ENCODE measurements at regions not wholly inside any gene's neighbourhood (a gene's known extent, or its start where the extent isn't known, plus 50 kb on each side); places are given as distances from the start of the nearest gene placed in this dataset.

DNA sequence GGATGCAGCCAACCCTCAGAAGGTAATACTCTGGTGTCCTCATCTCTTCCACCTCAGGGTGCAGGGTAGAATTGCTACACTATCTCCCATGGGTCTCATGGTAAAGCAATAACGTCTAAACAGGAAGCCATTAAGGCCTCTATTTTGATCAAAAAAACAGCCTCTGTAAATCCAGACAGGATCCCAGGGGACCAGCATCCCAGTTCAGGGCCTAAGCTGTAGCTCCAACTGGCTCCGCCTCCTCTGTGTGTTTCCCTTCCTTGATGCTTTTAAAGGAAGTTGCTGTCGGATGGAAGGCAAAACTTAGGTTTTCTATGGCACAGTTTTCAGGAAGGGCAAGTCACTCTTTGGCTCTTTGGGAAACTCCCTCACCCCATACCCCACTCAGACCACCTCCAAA is 222.0 kb downstream of the MAFB start:
- H4K5ac ChIP-seq (ENCODE audit: insufficient read length, low read depth, low read length): no peak overlapping the region
- H3K4me1 ChIP-seq (replicated peaks in 1 of 4; ENCODE audit: control insufficient read depth in 3 of 4, insufficient read depth in 4 of 4, low read length in 3 of 4): 0 out of 7 replicates have a peak, but pooled peaks cover 0 to 2% (median 0%) of the 10 kb centered on the region in 4 experiments
- H3K79me1 ChIP-seq (ENCODE audit: low read depth, low read length): no peaks in the 10 kb centered on the region
- 0 out of 2 replicates have a peak overlapping the region, but pooled peaks have one; percentile 26 for H2BK20ac ChIP-seq (ENCODE audit: low read length)
- H3K9me3 ChIP-seq (ENCODE audit: insufficient read depth in 2 of 2, low read depth in 1 of 2, low read length in 1 of 2): no peaks in the 10 kb centered on the region
- DNase-seq (ENCODE audit: low read depth in 1 of 2, low spot score in 2 of 2): no peak
- no peak overlapping the region for H2BK5ac ChIP-seq (ENCODE audit: low read depth, low read length)
- FAIRE-seq: no peak
- CTCF ChIA-PET (ENCODE audit: partially characterized antibody): no interaction called here
- H4K8ac ChIP-seq (ENCODE audit: extremely low read depth, insufficient read depth, low read length): no peak overlapping the region
- POLR2A ChIA-PET (ENCODE audit: partially characterized antibody): no interaction called here
- H3K4me3 ChIP-seq (ENCODE audit: extremely low read depth in 1 of 4, insufficient read depth in 2 of 4, low read depth in 3 of 4, low read length in 4 of 4): no peak overlapping the region
- H3K36me3 ChIP-seq (ENCODE audit: control insufficient read depth in 2 of 4, insufficient read depth in 4 of 4, low read length in 3 of 4): no peaks in the 10 kb centered on the region
- no peaks in the 10 kb centered on the region for H3K79me2 ChIP-seq (ENCODE audit: control insufficient read depth in 1 of 2, insufficient read depth in 2 of 2, low read length in 2 of 2)
- no peaks in the 10 kb centered on the region for H4K20me1 ChIP-seq (replicated peaks in 1 of 2; ENCODE audit: control insufficient read depth in 1 of 2, insufficient read depth in 2 of 2, low read length in 2 of 2)
- H2BK15ac ChIP-seq (ENCODE audit: low read length): no peak overlapping the region
- H3K56ac ChIP-seq (replicated peaks; ENCODE audit: insufficient read length, low read depth, low read length): no peak overlapping the region
- no peak overlapping the region for H2AFZ ChIP-seq (ENCODE audit: low read length)
- no peak overlapping the region for H3K23ac ChIP-seq (ENCODE audit: insufficient read length)
- H3K9ac ChIP-seq (replicated peaks in 1 of 4; ENCODE audit: extremely low read depth in 1 of 4, low read depth in 3 of 4, low read length in 3 of 4): no peak overlapping the region
- WGBS, 2 experiments (ENCODE audit: extremely low coverage in 1 of 2, insufficient coverage in 1 of 2, insufficient read length in 1 of 2, insufficient replicate concordance in 2 of 2, low coverage in 1 of 2, low lambda C conversion rate in 2 of 2, missing lambda C conversion rate in 1 of 2): 86% methylated on average over 3 of the region's 3 CpGs; no CpG with 5 or more reads in 1 of the 2 experiments
- no peak overlapping the region for H3K18ac ChIP-seq (ENCODE audit: extremely low read depth, low read length)
- no peak overlapping the region for H2BK12ac ChIP-seq (ENCODE audit: low read depth, low read length)
- no peak overlapping the region for H3K27ac ChIP-seq (ENCODE audit: low read depth, low read length)
- no peak overlapping the region for H3K14ac ChIP-seq (ENCODE audit: insufficient read length)
- H3K23me2 ChIP-seq (ENCODE audit: low read depth, low read length): no peaks in the 10 kb centered on the region
- no peaks in the 10 kb centered on the region for H3K27me3 ChIP-seq (replicated peaks in 1 of 4; ENCODE audit: control insufficient read depth in 3 of 4, extremely low read depth in 1 of 4, insufficient read depth in 3 of 4, low read length in 3 of 4)
- no peak overlapping the region for H4K91ac ChIP-seq (replicated peaks; ENCODE audit: insufficient read length, low read length)
- no peak overlapping the region for H3K4ac ChIP-seq (replicated peaks; ENCODE audit: insufficient read length, low read depth, low read length)
- no peak overlapping the region for H2AK5ac ChIP-seq (ENCODE audit: low read depth, low read length)
- TF ChIP-seq BACH1 (IDR thresholded peaks at IDR 0.05; ENCODE audit: low read length) (no peak), RFX5 (IDR thresholded peaks at IDR 0.05; ENCODE audit: borderline replicate concordance, low read depth, low read length) (no peak), KDM4A (IDR thresholded peaks at IDR 0.05; ENCODE audit: low read depth, low read length, severe bottlenecking) (no peak), CTBP2 (IDR thresholded peaks at IDR 0.05; ENCODE audit: borderline replicate concordance, insufficient read depth, insufficient read length, low read length) (no peak), EGR1 (IDR thresholded peaks at IDR 0.05; ENCODE audit: borderline replicate concordance, low read depth, low read length) (no peak), BRCA1 (IDR thresholded peaks at IDR 0.05; ENCODE audit: low read depth, low read length) (no peak)
- TF ChIP-seq, protein P1, sequence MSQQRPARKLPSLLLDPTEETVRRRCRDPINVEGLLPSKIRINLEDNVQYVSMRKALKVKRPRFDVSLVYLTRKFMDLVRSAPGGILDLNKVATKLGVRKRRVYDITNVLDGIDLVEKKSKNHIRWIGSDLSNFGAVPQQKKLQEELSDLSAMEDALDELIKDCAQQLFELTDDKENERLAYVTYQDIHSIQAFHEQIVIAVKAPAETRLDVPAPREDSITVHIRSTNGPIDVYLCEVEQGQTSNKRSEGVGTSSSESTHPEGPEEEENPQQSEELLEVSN (IDR thresholded peaks at IDR 0.05): no peak
- H2BK120ac ChIP-seq (replicated peaks; ENCODE audit: low read depth, low read length): no peak overlapping the region
- no peak overlapping the region for H3K4me2 ChIP-seq (ENCODE audit: insufficient read depth in 1 of 2, low read depth in 2 of 2, low read length in 2 of 2)
